ENCODE measurements at regions not wholly inside any gene's neighbourhood (a gene's known extent, or its start where the extent isn't known, plus 50 kb on each side); places are given as distances from the start of the nearest gene placed in this dataset.

- Mint-ChIP-seq H3K27me3 (no peaks in the 10 kb centered on the region), H3K4me3 (ENCODE audit: low read depth) (no peak overlapping the region), H3K36me3 (ENCODE audit: insufficient read depth) (no peaks in the 10 kb centered on the region), H3K4me1 (ENCODE audit: low read depth) (peaks cover 2% of the 10 kb centered on the region), H3K27ac (no peak overlapping the region), H3K9me3 (ENCODE audit: low read depth) (no peaks in the 10 kb centered on the region)
- TF ChIP-seq CTCF (IDR thresholded peaks at IDR 0.05; ENCODE audit: unreplicated experiment): no peak
- DNase-seq (ENCODE audit: low spot score, unreplicated experiment): no peak
Observed at GRCh38 chr18:60543646-60544045, 171.1 kb upstream of the MC4R start.

- TF ChIP-seq CTCF (IDR thresholded peaks at IDR 0.05; ENCODE audit: unreplicated experiment): peak; percentile 95
- no peak overlapping the region for H3K27ac Mint-ChIP-seq
- no peaks in the 10 kb centered on the region for H3K9me3 Mint-ChIP-seq (ENCODE audit: low read depth)
- no peaks in the 10 kb centered on the region for H3K4me1 Mint-ChIP-seq (ENCODE audit: low read depth)
- H3K27me3 Mint-ChIP-seq: no peaks in the 10 kb centered on the region
- no peak overlapping the region for H3K4me3 Mint-ChIP-seq (ENCODE audit: low read depth)
- H3K36me3 Mint-ChIP-seq (ENCODE audit: insufficient read depth): no peaks in the 10 kb centered on the region
- no peak for DNase-seq (ENCODE audit: low spot score, unreplicated experiment)
Observed at GRCh38 chr18:60549338-60549960, 176.9 kb upstream of the MC4R start.

GRCh38 chr18:60552948-60553347, 180.4 kb upstream of the MC4R start:
- DNase-seq (ENCODE audit: low spot score, unreplicated experiment): no peak
- no peaks in the 10 kb centered on the region for H3K9me3 Mint-ChIP-seq (ENCODE audit: low read depth)
- H3K27ac Mint-ChIP-seq: no peak overlapping the region
- H3K4me1 Mint-ChIP-seq (ENCODE audit: low read depth): no peaks in the 10 kb centered on the region
- no peak for TF ChIP-seq CTCF (IDR thresholded peaks at IDR 0.05; ENCODE audit: unreplicated experiment)
- H3K27me3 Mint-ChIP-seq: peaks cover 8% of the 10 kb centered on the region
- H3K36me3 Mint-ChIP-seq (ENCODE audit: insufficient read depth): no peaks in the 10 kb centered on the region
- no peak overlapping the region for H3K4me3 Mint-ChIP-seq (ENCODE audit: low read depth)

GRCh38 chr18:60554967-60555366, 182.4 kb upstream of the MC4R start:
- Mint-ChIP-seq H3K9me3 (ENCODE audit: low read depth) (no peaks in the 10 kb centered on the region), H3K27ac (no peak overlapping the region), H3K27me3 (peaks cover 9% of the 10 kb centered on the region), H3K4me1 (ENCODE audit: low read depth) (no peaks in the 10 kb centered on the region), H3K4me3 (ENCODE audit: low read depth) (no peak overlapping the region), H3K36me3 (ENCODE audit: insufficient read depth) (no peaks in the 10 kb centered on the region)
- no peak for DNase-seq (ENCODE audit: low spot score, unreplicated experiment)
- no peak for TF ChIP-seq CTCF (IDR thresholded peaks at IDR 0.05; ENCODE audit: unreplicated experiment)

GRCh38 chr18:60555625-60556024, 183.1 kb upstream of the MC4R start:
- Mint-ChIP-seq H3K27ac (no peak overlapping the region), H3K9me3 (ENCODE audit: low read depth) (no peaks in the 10 kb centered on the region), H3K4me3 (ENCODE audit: low read depth) (no peak overlapping the region), H3K36me3 (ENCODE audit: insufficient read depth) (no peaks in the 10 kb centered on the region), H3K4me1 (ENCODE audit: low read depth) (no peaks in the 10 kb centered on the region), H3K27me3 (peaks cover 15% of the 10 kb centered on the region)
- no peak for DNase-seq (ENCODE audit: low spot score, unreplicated experiment)
- TF ChIP-seq CTCF (IDR thresholded peaks at IDR 0.05; ENCODE audit: unreplicated experiment): no peak
